SU-DHL-6 (cell line): ENCODE measurements at regions not wholly inside any gene's neighbourhood (a gene's known extent, or its start where the extent isn't known, plus 50 kb on each side); places are given as distances from the start of the nearest gene placed in this dataset.

Source experiments
- EZH2phosphoT487 ChIP-seq: fragments of 200-600 bp; sonication (generic), shearing (Covaris generic); conservative IDR thresholded peaks from 2 replicates; pipeline ENCODE4 v1.6.1; 2018; ENCODE audit warnings: mild to moderate bottlenecking, antibody characterized with exemption, low read length, moderate library complexity, mixed read lengths
- TF ChIP-seq, protein P1 (sequence below): fragments of 200-600 bp; sonication (generic); IDR thresholded peaks from one replicate; pipeline ENCODE4 v1.5.1; 2017; ENCODE audit warnings: antibody characterized with exemption, mild to moderate bottlenecking, low read length, moderate library complexity; ENCODE audit not compliant: insufficient read depth, poor library complexity, severe bottlenecking

DNA sequence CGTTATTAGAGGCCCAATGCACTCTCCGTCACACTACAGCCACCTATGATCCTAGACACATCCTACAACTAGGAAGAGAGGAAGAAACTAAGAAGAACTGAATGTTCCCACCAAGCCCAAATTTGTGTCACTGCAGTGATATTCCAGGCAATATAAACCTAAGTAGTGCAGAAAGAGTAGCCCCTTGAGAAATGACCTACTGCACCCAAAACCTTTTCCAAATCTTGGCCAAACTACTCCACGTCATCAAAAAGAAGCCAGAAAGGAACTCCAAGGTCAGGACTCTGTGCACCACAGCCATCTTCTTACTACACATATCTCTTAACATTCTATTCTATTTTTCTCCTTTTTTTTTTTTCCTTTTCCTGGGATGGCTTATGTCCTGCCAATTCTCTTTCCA lies 60.2 kb downstream of the ADAMTS1 start:
- TF ChIP-seq, protein P1, sequence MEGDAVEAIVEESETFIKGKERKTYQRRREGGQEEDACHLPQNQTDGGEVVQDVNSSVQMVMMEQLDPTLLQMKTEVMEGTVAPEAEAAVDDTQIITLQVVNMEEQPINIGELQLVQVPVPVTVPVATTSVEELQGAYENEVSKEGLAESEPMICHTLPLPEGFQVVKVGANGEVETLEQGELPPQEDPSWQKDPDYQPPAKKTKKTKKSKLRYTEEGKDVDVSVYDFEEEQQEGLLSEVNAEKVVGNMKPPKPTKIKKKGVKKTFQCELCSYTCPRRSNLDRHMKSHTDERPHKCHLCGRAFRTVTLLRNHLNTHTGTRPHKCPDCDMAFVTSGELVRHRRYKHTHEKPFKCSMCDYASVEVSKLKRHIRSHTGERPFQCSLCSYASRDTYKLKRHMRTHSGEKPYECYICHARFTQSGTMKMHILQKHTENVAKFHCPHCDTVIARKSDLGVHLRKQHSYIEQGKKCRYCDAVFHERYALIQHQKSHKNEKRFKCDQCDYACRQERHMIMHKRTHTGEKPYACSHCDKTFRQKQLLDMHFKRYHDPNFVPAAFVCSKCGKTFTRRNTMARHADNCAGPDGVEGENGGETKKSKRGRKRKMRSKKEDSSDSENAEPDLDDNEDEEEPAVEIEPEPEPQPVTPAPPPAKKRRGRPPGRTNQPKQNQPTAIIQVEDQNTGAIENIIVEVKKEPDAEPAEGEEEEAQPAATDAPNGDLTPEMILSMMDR: no peak
- TF ChIP-seq EZH2phosphoT487: no peak
